Natural killer cell (primary cell): ENCODE measurements at regions not wholly inside any gene's neighbourhood (a gene's known extent, or its start where the extent isn't known, plus 50 kb on each side); places are given as distances from the start of the nearest gene placed in this dataset.

ENCODE experiments used
- ATAC-seq, 3 donors: fragments of 150-1000 bp in 2 of 3; fragments of 200-7000 bp in 1 of 3; cut with Tn5 transposase; 1 replicate in 1 of 3; 2 replicates in 2 of 3; pipeline ENCODE4 v1.10.0; 2021; ENCODE audit warnings: mild to moderate bottlenecking in 2 of 3, moderate library complexity in 2 of 3
- DNase-seq, 2 donors: peaks; one replicate each; pipeline versions ENCODE4 v3.0.0 to v3.0.0-alpha.2; 2013 to 2021; ENCODE audit warnings: mixed read lengths in 1 of 2
- H3K27ac ChIP-seq: one replicate; pipeline ENCODE4 v1.5.1; 2013; ENCODE audit warnings: mild to moderate bottlenecking, low read length
- H3K27me3 ChIP-seq: one replicate; pipeline ENCODE4 v1.6.1; 2013; ENCODE audit warnings: low read length; ENCODE audit not compliant: control insufficient read depth, insufficient read depth
- H3K36me3 ChIP-seq: one replicate; pipeline ENCODE4 v1.6.1; 2013; ENCODE audit warnings: low read length; ENCODE audit not compliant: control insufficient read depth, insufficient read depth
- H3K4me1 ChIP-seq: one replicate; pipeline ENCODE4 v1.6.1; 2013; ENCODE audit warnings: low read length; ENCODE audit not compliant: control insufficient read depth, insufficient read depth
- H3K4me3 ChIP-seq: one replicate; pipeline ENCODE4 v1.5.1; 2013; ENCODE audit warnings: low read length
- H3K9me3 ChIP-seq: one replicate; pipeline ENCODE4 v1.6.1; 2013; ENCODE audit warnings: low read length; ENCODE audit not compliant: control insufficient read depth, insufficient read depth
- H3K27ac Mint-ChIP-seq, 2 donors: one replicate each; pipeline ENCODE4 v1.8.0; 2022; ENCODE audit warnings: mild to moderate bottlenecking in 2 of 2, mixed read lengths in 2 of 2, moderate library complexity in 1 of 2
- H3K27me3 Mint-ChIP-seq, 2 donors: one replicate each; pipeline ENCODE4 v1.8.0; 2022; ENCODE audit warnings: low read depth in 2 of 2, mixed read lengths in 2 of 2
- H3K36me3 Mint-ChIP-seq: one replicate; pipeline ENCODE4 v1.8.0; 2022; ENCODE audit warnings: mixed read lengths
- H3K4me1 Mint-ChIP-seq, 2 donors: one replicate each; pipeline ENCODE4 v1.8.0; 2022; ENCODE audit warnings: mixed read lengths in 2 of 2
- H3K4me3 Mint-ChIP-seq: one replicate; pipeline ENCODE4 v1.8.0; 2022; ENCODE audit warnings: mild to moderate bottlenecking, moderate library complexity, mixed read lengths
- H3K9me3 Mint-ChIP-seq, 2 donors: one replicate each; pipeline ENCODE4 v1.8.0; 2022; ENCODE audit warnings: mixed read lengths in 2 of 2
- CTCF ChIP-seq: fragments of 200-600 bp; IDR thresholded peaks from one replicate; pipeline ENCODE4 v1.8.0; 2022; ENCODE audit warnings: antibody characterized with exemption
- WGBS: methylation state at CpG from one replicate; pipeline ENCODE4 v1.1.7; 2013; ENCODE audit warnings: missing lambda C conversion rate; ENCODE audit not compliant: insufficient coverage; 5-methylcytosine and 5-hydroxymethylcytosine counted together
- intact Hi-C: fragments of 100-400 bp; cut with micrococcal nuclease; formaldehyde crosslinking; loops from one replicate; pipeline ENCODE4 v1.14.2; 2022

- intact Hi-C loops, result no loop called here
- H3K36me3 Mint-ChIP-seq, result no peaks in the 10 kb centered on the region
- WGBS, result 94% methylated on average over 30 of the region's 30 CpGs
- H3K4me1 Mint-ChIP-seq, result no peaks in the 10 kb centered on the region
- H3K9me3 Mint-ChIP-seq, result peaks cover 0 to 2% of the 10 kb centered on the region in 2 donors
- no peak for ATAC-seq
- DNase-seq, result no peak
- Histone ChIP-seq H3K4me1 (no peaks in the 10 kb centered on the region), H3K27me3 (no peaks in the 10 kb centered on the region), H3K9me3 (no peaks in the 10 kb centered on the region), H3K4me3 (no peak overlapping the region), H3K36me3 (no peaks in the 10 kb centered on the region), H3K27ac (no peak overlapping the region)
- no peak for TF ChIP-seq CTCF
- no peak overlapping the region for H3K27ac Mint-ChIP-seq
- H3K4me3 Mint-ChIP-seq, result no peak overlapping the region
- H3K27me3 Mint-ChIP-seq, result no peaks in the 10 kb centered on the region
Observed at GRCh38 chr3:87375231-87375682, 98.9 kb upstream of the POU1F1 start.

- Mint-ChIP-seq H3K27ac (no peak overlapping the region), H3K36me3 (no peaks in the 10 kb centered on the region), H3K9me3 (no peaks in the 10 kb centered on the region), H3K4me3 (no peak overlapping the region), H3K4me1 (no peaks in the 10 kb centered on the region), H3K27me3 (no peaks in the 10 kb centered on the region)
- H3K27ac ChIP-seq, result no peak overlapping the region
- H3K4me3 ChIP-seq, result no peak overlapping the region
- no peaks in the 10 kb centered on the region for H3K36me3 ChIP-seq
- no peak for ATAC-seq
- WGBS, result 88% methylated on average over 1 of the region's 1 CpG
- H3K4me1 ChIP-seq, result no peaks in the 10 kb centered on the region
- TF ChIP-seq CTCF, result no peak
- H3K9me3 ChIP-seq, result no peaks in the 10 kb centered on the region
- no peak for DNase-seq
- no peaks in the 10 kb centered on the region for H3K27me3 ChIP-seq
- intact Hi-C loops, result no loop called here
Observed at GRCh38 chr3:87370007-87370406, 93.6 kb upstream of the POU1F1 start.

- DNase-seq, result no peak
- Mint-ChIP-seq H3K4me1 (no peaks in the 10 kb centered on the region), H3K36me3 (no peaks in the 10 kb centered on the region), H3K27me3 (no peaks in the 10 kb centered on the region), H3K9me3 (no peaks in the 10 kb centered on the region), H3K27ac (no peak overlapping the region), H3K4me3 (no peak overlapping the region)
- WGBS, result 50% methylated on average over 1 of the region's 1 CpG
- no peaks in the 10 kb centered on the region for H3K36me3 ChIP-seq
- no peak overlapping the region for H3K27ac ChIP-seq
- no peaks in the 10 kb centered on the region for H3K4me1 ChIP-seq
- H3K4me3 ChIP-seq, result no peak overlapping the region
- peak in 1 of 3 donors; percentile 52 for ATAC-seq
- no peaks in the 10 kb centered on the region for H3K27me3 ChIP-seq
- TF ChIP-seq CTCF, result no peak
- intact Hi-C loops, result no loop called here
- no peaks in the 10 kb centered on the region for H3K9me3 ChIP-seq
Observed at GRCh38 chr3:87367736-87368135, 91.4 kb upstream of the POU1F1 start.

- no peaks in the 10 kb centered on the region for H3K27me3 ChIP-seq
- no peak overlapping the region for H3K4me3 Mint-ChIP-seq
- ATAC-seq (no peak), DNase-seq (no peak)
- H3K36me3 Mint-ChIP-seq, result no peaks in the 10 kb centered on the region
- H3K27ac Mint-ChIP-seq, result no peak overlapping the region
- WGBS, result 62% methylated on average over 1 of the region's 2 CpGs
- no peaks in the 10 kb centered on the region for H3K4me1 Mint-ChIP-seq
- H3K27ac ChIP-seq, result no peak overlapping the region
- no peaks in the 10 kb centered on the region for H3K9me3 ChIP-seq
- no peak overlapping the region for H3K4me3 ChIP-seq
- no peak for TF ChIP-seq CTCF
- peaks cover 0 to 9% of the 10 kb centered on the region in 2 donors for H3K27me3 Mint-ChIP-seq
- H3K4me1 ChIP-seq, result no peaks in the 10 kb centered on the region
- no peaks in the 10 kb centered on the region for H3K9me3 Mint-ChIP-seq
- H3K36me3 ChIP-seq, result no peaks in the 10 kb centered on the region
- intact Hi-C loops, result no loop called here
Observed at GRCh38 chr3:87363721-87364120, 87.3 kb upstream of the POU1F1 start.
